ENCODE measurements at regions not wholly inside any gene's neighbourhood (a gene's known extent, or its start where the extent isn't known, plus 50 kb on each side); places are given as distances from the start of the nearest gene placed in this dataset.

GRCh38 chr2:122132147-122132691 is 376.8 kb downstream of the TSN start:
- no peak overlapping the region for H3K4me3 ChIP-seq
- intact Hi-C loops (cut with DNase I; ENCODE audit: low total_unique reads): no loop called here

GRCh38 chr2:122135021-122135937 is 379.8 kb downstream of the TSN start:
- TF ChIP-seq CTCF (IDR thresholded peaks at IDR 0.05): no peak
- intact Hi-C loops (cut with DNase I; ENCODE audit: low total_unique reads): no loop called here

More at GRCh38 chr2:122132147-122132691, 376.8 kb downstream of the TSN start:
- no peak for TF ChIP-seq CTCF (IDR thresholded peaks at IDR 0.05)
- DNase-seq: no peak
- Histone ChIP-seq H3K27ac (no peak overlapping the region), H3K9me3 (peaks cover 0 to 31% (median 21%) of the 10 kb centered on the region in 3 donors), H3K4me1 (no peaks in the 10 kb centered on the region), H3K36me3 (no peaks in the 10 kb centered on the region), H3K27me3 (no peaks in the 10 kb centered on the region)

GRCh38 chr2:122136056-122136455 is 380.6 kb downstream of the TSN start:
- Histone ChIP-seq H3K4me3 (no peak overlapping the region), H3K9me3 (peaks cover 0 to 3% (median 0%) of the 10 kb centered on the region in 3 donors), H3K4me1 (no peaks in the 10 kb centered on the region), H3K27ac (no peak overlapping the region), H3K27me3 (no peaks in the 10 kb centered on the region), H3K36me3 (no peaks in the 10 kb centered on the region)
- intact Hi-C loops (cut with DNase I; ENCODE audit: low total_unique reads): no loop called here
- no peak for DNase-seq
- TF ChIP-seq CTCF (IDR thresholded peaks at IDR 0.05): no peak

More at GRCh38 chr2:122135021-122135937, 379.8 kb downstream of the TSN start:
- H3K4me3 ChIP-seq: no peak overlapping the region
- H3K36me3 ChIP-seq: no peaks in the 10 kb centered on the region
- H3K9me3 ChIP-seq: peaks cover 0 to 11% (median 6%) of the 10 kb centered on the region in 3 donors
- H3K4me1 ChIP-seq: no peaks in the 10 kb centered on the region
- H3K27me3 ChIP-seq: no peaks in the 10 kb centered on the region
- H3K27ac ChIP-seq: no peak overlapping the region
- DNase-seq: no peak

- no peak overlapping the region for H3K27ac ChIP-seq
- TF ChIP-seq CTCF (IDR thresholded peaks at IDR 0.05): no peak
- intact Hi-C loops (cut with DNase I; ENCODE audit: low total_unique reads): no loop called here
These were observed 383.1 kb downstream of the TSN start for GRCh38 chr2:122138561-122138960.

GRCh38 chr2:122139739-122140420 is 384.4 kb downstream of the TSN start:
- Histone ChIP-seq H3K36me3 (no peaks in the 10 kb centered on the region), H3K27ac (no peak overlapping the region), H3K27me3 (no peaks in the 10 kb centered on the region), H3K4me3 (no peak overlapping the region), H3K4me1 (no peaks in the 10 kb centered on the region), H3K9me3 (no peaks in the 10 kb centered on the region)
- no peak for DNase-seq
- intact Hi-C loops (cut with DNase I; ENCODE audit: low total_unique reads): no loop called here
- TF ChIP-seq CTCF (IDR thresholded peaks at IDR 0.05): no peak

More at GRCh38 chr2:122138561-122138960, 383.1 kb downstream of the TSN start:
- Histone ChIP-seq H3K9me3 (no peaks in the 10 kb centered on the region), H3K4me3 (no peak overlapping the region), H3K4me1 (no peaks in the 10 kb centered on the region), H3K36me3 (no peaks in the 10 kb centered on the region), H3K27me3 (no peaks in the 10 kb centered on the region)
- no peak for DNase-seq
